ENCODE measurements at regions not wholly inside any gene's neighbourhood (a gene's known extent, or its start where the extent isn't known, plus 50 kb on each side); places are given as distances from the start of the nearest gene placed in this dataset.

- H3K4me3 Mint-ChIP-seq (ENCODE audit: unreplicated experiment), result no peak overlapping the region
- H3K9me3 Mint-ChIP-seq (ENCODE audit: unreplicated experiment), result no peaks in the 10 kb centered on the region
- no peaks in the 10 kb centered on the region for H3K36me3 Mint-ChIP-seq (ENCODE audit: unreplicated experiment)
- DNase-seq, result no peak
- no peaks in the 10 kb centered on the region for H3K27me3 Mint-ChIP-seq (ENCODE audit: unreplicated experiment)
- H3K4me1 Mint-ChIP-seq (ENCODE audit: low read depth, unreplicated experiment), result no peaks in the 10 kb centered on the region
- no peak overlapping the region for H3K27ac Mint-ChIP-seq (ENCODE audit: unreplicated experiment)
- TF ChIP-seq CTCF (IDR thresholded peaks at IDR 0.05; ENCODE audit: partially characterized antibody, unreplicated experiment), result no peak
Measured at GRCh38 chr5:11992518-11992917, 88.3 kb upstream of the CTNND2 start.

GRCh38 chr5:11985993-11986392, 81.7 kb upstream of the CTNND2 start:
- DNase-seq, result no peak
- Mint-ChIP-seq H3K4me3 (ENCODE audit: unreplicated experiment) (no peak overlapping the region), H3K27me3 (ENCODE audit: unreplicated experiment) (no peaks in the 10 kb centered on the region), H3K9me3 (ENCODE audit: unreplicated experiment) (no peaks in the 10 kb centered on the region), H3K27ac (ENCODE audit: unreplicated experiment) (no peak overlapping the region), H3K36me3 (ENCODE audit: unreplicated experiment) (no peaks in the 10 kb centered on the region), H3K4me1 (ENCODE audit: low read depth, unreplicated experiment) (no peaks in the 10 kb centered on the region)
- TF ChIP-seq CTCF (IDR thresholded peaks at IDR 0.05; ENCODE audit: partially characterized antibody, unreplicated experiment), result no peak

GRCh38 chr5:11984196-11984595, 80.0 kb upstream of the CTNND2 start:
- no peak overlapping the region for H3K4me3 Mint-ChIP-seq (ENCODE audit: unreplicated experiment)
- no peaks in the 10 kb centered on the region for H3K27me3 Mint-ChIP-seq (ENCODE audit: unreplicated experiment)
- DNase-seq, result no peak
- H3K27ac Mint-ChIP-seq (ENCODE audit: unreplicated experiment), result no peak overlapping the region
- TF ChIP-seq CTCF (IDR thresholded peaks at IDR 0.05; ENCODE audit: partially characterized antibody, unreplicated experiment), result no peak
- H3K9me3 Mint-ChIP-seq (ENCODE audit: unreplicated experiment), result no peaks in the 10 kb centered on the region
- H3K36me3 Mint-ChIP-seq (ENCODE audit: unreplicated experiment), result no peaks in the 10 kb centered on the region
- no peaks in the 10 kb centered on the region for H3K4me1 Mint-ChIP-seq (ENCODE audit: low read depth, unreplicated experiment)

- no peaks in the 10 kb centered on the region for H3K27me3 Mint-ChIP-seq (ENCODE audit: unreplicated experiment)
- no peaks in the 10 kb centered on the region for H3K9me3 Mint-ChIP-seq (ENCODE audit: unreplicated experiment)
- TF ChIP-seq CTCF (IDR thresholded peaks at IDR 0.05; ENCODE audit: partially characterized antibody, unreplicated experiment), result no peak
- H3K4me3 Mint-ChIP-seq (ENCODE audit: unreplicated experiment), result no peak overlapping the region
- H3K27ac Mint-ChIP-seq (ENCODE audit: unreplicated experiment), result no peak overlapping the region
- H3K4me1 Mint-ChIP-seq (ENCODE audit: low read depth, unreplicated experiment), result no peaks in the 10 kb centered on the region
- H3K36me3 Mint-ChIP-seq (ENCODE audit: unreplicated experiment), result no peaks in the 10 kb centered on the region
- DNase-seq, result no peak
Measured at GRCh38 chr5:11981986-11982385, 77.7 kb upstream of the CTNND2 start.

GRCh38 chr5:11977904-11978303, 73.7 kb upstream of the CTNND2 start:
- Mint-ChIP-seq H3K27me3 (ENCODE audit: unreplicated experiment) (no peaks in the 10 kb centered on the region), H3K27ac (ENCODE audit: unreplicated experiment) (no peak overlapping the region)

More at GRCh38 chr5:11977904-11978303, 73.7 kb upstream of the CTNND2 start:
- TF ChIP-seq CTCF (IDR thresholded peaks at IDR 0.05; ENCODE audit: partially characterized antibody, unreplicated experiment), result no peak
- no peak for DNase-seq
- Mint-ChIP-seq H3K36me3 (ENCODE audit: unreplicated experiment) (no peaks in the 10 kb centered on the region), H3K4me1 (ENCODE audit: low read depth, unreplicated experiment) (no peaks in the 10 kb centered on the region), H3K4me3 (ENCODE audit: unreplicated experiment) (no peak overlapping the region), H3K9me3 (ENCODE audit: unreplicated experiment) (no peaks in the 10 kb centered on the region)
